ENCODE measurements at regions not wholly inside any gene's neighbourhood (a gene's known extent, or its start where the extent isn't known, plus 50 kb on each side); places are given as distances from the start of the nearest gene placed in this dataset.

GRCh38 chr15:91528801-91529200 is 324.7 kb upstream of the SLCO3A1 start:
- TF ChIP-seq, protein P1, sequence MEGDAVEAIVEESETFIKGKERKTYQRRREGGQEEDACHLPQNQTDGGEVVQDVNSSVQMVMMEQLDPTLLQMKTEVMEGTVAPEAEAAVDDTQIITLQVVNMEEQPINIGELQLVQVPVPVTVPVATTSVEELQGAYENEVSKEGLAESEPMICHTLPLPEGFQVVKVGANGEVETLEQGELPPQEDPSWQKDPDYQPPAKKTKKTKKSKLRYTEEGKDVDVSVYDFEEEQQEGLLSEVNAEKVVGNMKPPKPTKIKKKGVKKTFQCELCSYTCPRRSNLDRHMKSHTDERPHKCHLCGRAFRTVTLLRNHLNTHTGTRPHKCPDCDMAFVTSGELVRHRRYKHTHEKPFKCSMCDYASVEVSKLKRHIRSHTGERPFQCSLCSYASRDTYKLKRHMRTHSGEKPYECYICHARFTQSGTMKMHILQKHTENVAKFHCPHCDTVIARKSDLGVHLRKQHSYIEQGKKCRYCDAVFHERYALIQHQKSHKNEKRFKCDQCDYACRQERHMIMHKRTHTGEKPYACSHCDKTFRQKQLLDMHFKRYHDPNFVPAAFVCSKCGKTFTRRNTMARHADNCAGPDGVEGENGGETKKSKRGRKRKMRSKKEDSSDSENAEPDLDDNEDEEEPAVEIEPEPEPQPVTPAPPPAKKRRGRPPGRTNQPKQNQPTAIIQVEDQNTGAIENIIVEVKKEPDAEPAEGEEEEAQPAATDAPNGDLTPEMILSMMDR (IDR thresholded peaks at IDR 0.05; ENCODE audit: low read length) = no peak
- TF ChIP-seq EZH2 (IDR thresholded peaks at IDR 0.05; ENCODE audit: borderline replicate concordance, low read length) = no peak
